ENCODE measurements at regions not wholly inside any gene's neighbourhood (a gene's known extent, or its start where the extent isn't known, plus 50 kb on each side); places are given as distances from the start of the nearest gene placed in this dataset.
"Not testable (repeated sequence)": the region's sequence is repeated elsewhere in the genome, so short reads cannot be mapped to it uniquely, and the experiment has no call there.

DNA sequence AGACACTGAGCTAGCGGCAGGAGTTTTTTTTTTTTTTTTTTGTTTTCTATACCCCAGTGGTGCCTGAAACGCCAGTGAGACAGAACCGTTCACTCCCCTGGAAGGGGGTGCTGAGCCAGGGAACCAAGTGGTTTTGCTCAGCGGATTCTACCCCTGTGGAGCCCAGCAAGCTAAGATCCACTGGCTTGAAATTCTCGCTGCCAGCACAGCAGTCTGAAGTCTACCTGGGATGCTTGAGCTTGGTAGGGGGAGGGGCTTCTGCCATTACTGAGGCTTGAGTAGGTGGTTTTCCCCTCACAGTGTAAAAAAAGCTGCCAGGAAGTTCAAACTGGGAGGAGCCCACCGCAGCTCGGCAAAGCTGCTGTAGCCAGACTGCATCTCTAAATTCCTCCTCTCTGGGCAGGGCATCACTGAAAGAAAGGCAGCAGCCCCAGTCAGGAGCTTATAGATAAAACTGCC, 173.0 kb downstream of the DMAC1 start:
- TF ChIP-seq, protein P1, sequence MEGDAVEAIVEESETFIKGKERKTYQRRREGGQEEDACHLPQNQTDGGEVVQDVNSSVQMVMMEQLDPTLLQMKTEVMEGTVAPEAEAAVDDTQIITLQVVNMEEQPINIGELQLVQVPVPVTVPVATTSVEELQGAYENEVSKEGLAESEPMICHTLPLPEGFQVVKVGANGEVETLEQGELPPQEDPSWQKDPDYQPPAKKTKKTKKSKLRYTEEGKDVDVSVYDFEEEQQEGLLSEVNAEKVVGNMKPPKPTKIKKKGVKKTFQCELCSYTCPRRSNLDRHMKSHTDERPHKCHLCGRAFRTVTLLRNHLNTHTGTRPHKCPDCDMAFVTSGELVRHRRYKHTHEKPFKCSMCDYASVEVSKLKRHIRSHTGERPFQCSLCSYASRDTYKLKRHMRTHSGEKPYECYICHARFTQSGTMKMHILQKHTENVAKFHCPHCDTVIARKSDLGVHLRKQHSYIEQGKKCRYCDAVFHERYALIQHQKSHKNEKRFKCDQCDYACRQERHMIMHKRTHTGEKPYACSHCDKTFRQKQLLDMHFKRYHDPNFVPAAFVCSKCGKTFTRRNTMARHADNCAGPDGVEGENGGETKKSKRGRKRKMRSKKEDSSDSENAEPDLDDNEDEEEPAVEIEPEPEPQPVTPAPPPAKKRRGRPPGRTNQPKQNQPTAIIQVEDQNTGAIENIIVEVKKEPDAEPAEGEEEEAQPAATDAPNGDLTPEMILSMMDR (IDR thresholded peaks at IDR 0.05; ENCODE audit: low read length) = not testable (repeated sequence)
- not testable (repeated sequence) for TF ChIP-seq EZH2 (IDR thresholded peaks at IDR 0.05; ENCODE audit: borderline replicate concordance, low read length)
